Esophagus squamous epithelium (tissue), 5 donors: ENCODE measurements at regions not wholly inside any gene's neighbourhood (a gene's known extent, or its start where the extent isn't known, plus 50 kb on each side); places are given as distances from the start of the nearest gene placed in this dataset.
"Not testable (repeated sequence)": the region's sequence is repeated elsewhere in the genome, so short reads cannot be mapped to it uniquely, and the experiment has no call there.

ENCODE experiments used
- DNase-seq: peaks from one replicate; lab custom pipeline; 2025; lab: John Stamatoyannopoulos, UW
- H3K27ac ChIP-seq, 4 donors: fragments of 200-600 bp; sonication (generic); one replicate each; pipeline ENCODE4 v1.5.1; 2016 to 2019; ENCODE audit warnings: mild to moderate bottlenecking in 1 of 4
- H3K27me3 ChIP-seq, 4 donors: fragments of 200-600 bp; sonication (generic); 1 replicate in 3 of 4; 2 replicates in 1 of 4; pipeline versions ENCODE4 v1.5.1 to v1.6.0; 2017 to 2021; ENCODE audit warnings: antibody characterized with exemption in 1 of 4
- H3K36me3 ChIP-seq, 3 donors: fragments of 200-600 bp; sonication (generic); one replicate each; pipeline ENCODE4 v1.5.1; 2016 to 2019
- H3K4me1 ChIP-seq, 3 donors: fragments of 200-600 bp; sonication (generic); one replicate each; pipeline ENCODE4 v1.5.1; 2017 to 2019
- H3K4me3 ChIP-seq, 4 donors: fragments of 200-600 bp; sonication (generic); 1 replicate in 3 of 4; 2 replicates in 1 of 4; pipeline ENCODE4 v1.5.1; 2016 to 2019; ENCODE audit warnings: mild to moderate bottlenecking in 2 of 4, moderate library complexity in 1 of 4
- H3K9me3 ChIP-seq, 3 donors: fragments of 200-600 bp; sonication (generic); one replicate each; pipeline ENCODE4 v1.5.1; 2016 to 2019
- CTCF ChIP-seq, 6 experiments: fragments of 450-650 bp in 4 of 6; fragments of 200-600 bp in 2 of 6; sonication (generic) in 2 of 6; IDR thresholded peaks; one replicate each; pipeline ENCODE4 v1.5.1; 2016 to 2019; ENCODE audit warnings: antibody characterized with exemption in 6 of 6, mild to moderate bottlenecking in 4 of 6, moderate library complexity in 4 of 6
- POLR2A ChIP-seq, 4 donors: fragments of 450-650 bp; IDR thresholded peaks; one replicate each; pipeline ENCODE4 v1.6.1; 2017; ENCODE audit warnings: antibody characterized with exemption in 4 of 4, mild to moderate bottlenecking in 4 of 4, moderate library complexity in 3 of 4
- WGBS, 2 donors: methylation state at CpG; one replicate each; pipeline ENCODE4 v1.1.5; 2018; 5-methylcytosine and 5-hydroxymethylcytosine counted together
- intact Hi-C: fragments of 100-400 bp; cut with DNase I; formaldehyde crosslinking; loops from one replicate; pipeline ENCODE4 v1.15.0; 2022
- donor health status: DM: yes; HTN: yes; CAD: no.

DNA sequence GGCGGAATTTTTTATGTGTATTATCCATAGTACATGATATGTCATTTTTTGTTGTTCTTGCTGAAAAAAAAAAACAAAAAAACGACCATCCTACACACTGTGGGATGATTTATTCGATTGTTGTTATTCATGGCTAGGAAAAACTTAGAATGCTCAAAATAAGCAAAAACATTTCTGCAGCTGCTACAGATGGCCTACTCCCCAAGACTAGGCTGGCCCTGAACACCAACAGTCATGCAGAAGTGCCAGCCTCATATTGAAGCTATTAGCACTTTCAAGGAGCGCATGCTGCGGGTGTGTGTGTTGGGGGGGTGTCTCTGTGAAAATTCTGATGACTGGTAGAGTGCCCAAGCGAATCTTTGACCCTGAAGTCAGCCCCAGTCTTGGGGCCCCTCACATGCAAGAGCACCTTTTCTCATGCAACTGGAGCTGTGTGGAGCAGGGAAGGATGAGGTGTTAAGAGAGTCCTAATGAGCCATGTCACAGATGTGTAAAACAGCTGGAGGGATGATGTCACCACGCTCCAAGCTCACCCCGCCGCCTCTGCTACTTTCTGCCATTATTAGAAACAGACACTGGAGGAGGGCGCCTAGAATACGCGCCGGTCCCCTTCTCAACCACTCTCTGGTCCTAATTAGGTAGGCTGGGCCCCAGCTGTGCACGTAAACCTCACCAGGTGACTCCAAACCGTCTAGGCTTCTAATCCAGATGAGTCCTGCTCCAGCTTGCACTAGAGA is 61.0 kb upstream of the SMIM23 start:
- Histone ChIP-seq H3K4me3 (no peak overlapping the region), H3K27ac (no peak overlapping the region), H3K9me3 (peaks cover 0 to 18% (median 10%) of the 10 kb centered on the region in 3 donors), H3K4me1 (peaks cover 0 to 9% (median 0%) of the 10 kb centered on the region in 3 donors), H3K27me3 (peaks cover 0 to 35% (median 0%) of the 10 kb centered on the region in 4 donors), H3K36me3 (no peaks in the 10 kb centered on the region)
- WGBS, 2 donors: 34 to 55% methylated on average over 12 to 14 of the region's 15 CpGs
- intact Hi-C loops: no loop called here
- DNase-seq: no peak
- TF ChIP-seq CTCF (IDR thresholded peaks at IDR 0.05): no peak
- no peak for TF ChIP-seq POLR2A (IDR thresholded peaks at IDR 0.05)

DNA sequence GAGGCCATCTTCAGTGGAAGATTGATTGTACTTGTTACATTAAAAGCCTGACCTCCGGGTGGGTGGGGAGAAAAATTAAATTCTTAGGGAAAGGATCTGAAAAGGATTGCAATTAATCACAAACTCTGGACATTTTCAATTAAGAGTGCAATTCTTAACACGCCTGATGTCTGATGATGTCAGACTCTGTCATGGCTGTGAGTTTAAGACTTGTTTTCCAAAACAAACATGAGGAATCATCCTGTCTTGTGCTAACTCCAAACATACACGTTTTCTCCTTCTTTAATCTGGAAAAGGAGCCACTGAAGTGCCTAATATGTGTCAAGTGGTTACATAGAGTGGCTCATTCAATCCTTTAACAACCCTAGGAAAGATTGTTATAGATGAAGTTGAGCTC is 60.4 kb upstream of the SMIM23 start:
- no peaks in the 10 kb centered on the region for H3K36me3 ChIP-seq
- peaks cover 0 to 18% (median 10%) of the 10 kb centered on the region in 3 donors for H3K9me3 ChIP-seq
- peaks cover 0 to 9% (median 0%) of the 10 kb centered on the region in 3 donors for H3K4me1 ChIP-seq
- no peak overlapping the region for H3K4me3 ChIP-seq
- intact Hi-C loops: no loop called here
- DNase-seq: no peak
- H3K27ac ChIP-seq: no peak overlapping the region
- H3K27me3 ChIP-seq: peaks cover 0 to 30% (median 0%) of the 10 kb centered on the region in 4 donors
- WGBS, 2 donors: 20 to 29% methylated on average over 3 of the region's 3 CpGs
- no peak for TF ChIP-seq POLR2A (IDR thresholded peaks at IDR 0.05)

DNA sequence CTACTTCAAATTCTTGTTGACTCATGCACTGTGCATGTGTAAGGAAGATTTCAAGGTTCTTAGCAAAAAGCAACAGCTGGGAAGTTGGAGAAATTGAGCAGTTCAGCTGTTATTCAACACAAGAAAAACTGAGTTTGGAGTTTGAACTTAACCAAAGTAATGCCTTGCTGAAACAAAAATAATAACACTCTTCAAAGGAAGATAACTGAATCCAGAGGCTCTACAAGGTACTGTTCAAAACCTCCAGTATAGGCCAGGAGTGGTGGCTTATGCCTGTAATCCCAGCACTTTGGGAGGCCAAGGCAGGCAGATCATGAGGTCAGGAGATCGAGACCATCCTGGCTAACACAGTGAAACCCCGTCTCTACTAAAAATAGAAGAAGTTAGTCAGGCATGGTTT is 58.8 kb upstream of the SMIM23 start:
- intact Hi-C loops, H3K4me1 ChIP-seq, H3K4me3 ChIP-seq, H3K27ac ChIP-seq, DNase-seq, H3K36me3 ChIP-seq: not testable (repeated sequence)
- 83 to 94% methylated on average over 2 of the region's 2 CpGs for WGBS, 2 donors
- Histone ChIP-seq H3K27me3 (peaks cover 0 to 13% (median 0%) of the 10 kb centered on the region in 4 donors), H3K9me3 (peaks cover 0 to 18% (median 10%) of the 10 kb centered on the region in 3 donors)

DNA sequence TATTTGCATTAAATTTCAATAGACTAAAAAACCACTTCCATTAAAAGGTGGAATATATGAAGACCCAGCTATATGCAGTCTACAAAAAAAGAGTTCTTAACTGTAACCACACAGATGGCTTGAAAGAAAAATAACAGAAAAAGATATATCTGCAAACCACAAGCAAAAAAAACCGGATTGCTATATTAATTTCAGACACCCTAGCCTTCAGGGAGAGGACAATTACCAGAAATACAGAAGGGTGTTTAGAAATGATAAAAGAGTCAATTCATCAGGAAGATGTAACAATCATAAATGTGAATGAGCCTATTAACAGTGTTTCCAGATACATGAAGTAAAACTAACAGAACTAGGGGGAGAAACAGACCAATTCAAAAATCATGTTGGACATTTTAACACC is 56.9 kb upstream of the SMIM23 start:
- intact Hi-C loops: no loop called here
- Histone ChIP-seq H3K36me3 (no peaks in the 10 kb centered on the region), H3K4me1 (peaks cover 0 to 9% (median 0%) of the 10 kb centered on the region in 3 donors), H3K9me3 (peaks cover 0 to 18% (median 10%) of the 10 kb centered on the region in 3 donors), H3K27ac (no peak overlapping the region), H3K4me3 (no peak overlapping the region), H3K27me3 (peaks cover 0 to 6% (median 0%) of the 10 kb centered on the region in 4 donors)
- TF ChIP-seq POLR2A (IDR thresholded peaks at IDR 0.05): no peak
- no peak for TF ChIP-seq CTCF (IDR thresholded peaks at IDR 0.05)
- DNase-seq: no peak
- 56 to 75% methylated on average over 1 of the region's 1 CpG for WGBS, 2 donors
